ENCODE measurements at regions not wholly inside any gene's neighbourhood (a gene's known extent, or its start where the extent isn't known, plus 50 kb on each side); places are given as distances from the start of the nearest gene placed in this dataset.

DNA sequence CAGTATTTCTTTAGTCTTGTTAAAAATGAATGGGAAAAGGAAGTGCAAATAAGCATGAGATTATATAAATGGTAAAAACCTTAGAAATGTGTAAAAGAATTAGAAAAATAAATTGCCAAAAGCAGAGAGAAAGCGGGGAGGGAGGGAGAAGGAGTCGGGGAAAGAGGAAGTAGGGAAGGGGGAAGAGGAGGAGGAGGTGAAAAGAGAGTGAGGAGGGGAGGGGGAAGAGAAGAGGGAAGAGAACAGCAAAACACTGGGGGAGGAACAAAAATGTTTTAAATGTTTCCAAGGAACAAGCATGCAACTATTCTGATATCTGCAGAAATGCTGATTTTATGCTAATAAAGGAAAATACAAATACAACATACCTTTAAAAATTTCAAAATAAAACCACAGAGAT is 317.5 kb downstream of the PIK3R1 start:
- TF ChIP-seq, protein P1, sequence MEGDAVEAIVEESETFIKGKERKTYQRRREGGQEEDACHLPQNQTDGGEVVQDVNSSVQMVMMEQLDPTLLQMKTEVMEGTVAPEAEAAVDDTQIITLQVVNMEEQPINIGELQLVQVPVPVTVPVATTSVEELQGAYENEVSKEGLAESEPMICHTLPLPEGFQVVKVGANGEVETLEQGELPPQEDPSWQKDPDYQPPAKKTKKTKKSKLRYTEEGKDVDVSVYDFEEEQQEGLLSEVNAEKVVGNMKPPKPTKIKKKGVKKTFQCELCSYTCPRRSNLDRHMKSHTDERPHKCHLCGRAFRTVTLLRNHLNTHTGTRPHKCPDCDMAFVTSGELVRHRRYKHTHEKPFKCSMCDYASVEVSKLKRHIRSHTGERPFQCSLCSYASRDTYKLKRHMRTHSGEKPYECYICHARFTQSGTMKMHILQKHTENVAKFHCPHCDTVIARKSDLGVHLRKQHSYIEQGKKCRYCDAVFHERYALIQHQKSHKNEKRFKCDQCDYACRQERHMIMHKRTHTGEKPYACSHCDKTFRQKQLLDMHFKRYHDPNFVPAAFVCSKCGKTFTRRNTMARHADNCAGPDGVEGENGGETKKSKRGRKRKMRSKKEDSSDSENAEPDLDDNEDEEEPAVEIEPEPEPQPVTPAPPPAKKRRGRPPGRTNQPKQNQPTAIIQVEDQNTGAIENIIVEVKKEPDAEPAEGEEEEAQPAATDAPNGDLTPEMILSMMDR (IDR thresholded peaks at IDR 0.05), result no peak

DNA sequence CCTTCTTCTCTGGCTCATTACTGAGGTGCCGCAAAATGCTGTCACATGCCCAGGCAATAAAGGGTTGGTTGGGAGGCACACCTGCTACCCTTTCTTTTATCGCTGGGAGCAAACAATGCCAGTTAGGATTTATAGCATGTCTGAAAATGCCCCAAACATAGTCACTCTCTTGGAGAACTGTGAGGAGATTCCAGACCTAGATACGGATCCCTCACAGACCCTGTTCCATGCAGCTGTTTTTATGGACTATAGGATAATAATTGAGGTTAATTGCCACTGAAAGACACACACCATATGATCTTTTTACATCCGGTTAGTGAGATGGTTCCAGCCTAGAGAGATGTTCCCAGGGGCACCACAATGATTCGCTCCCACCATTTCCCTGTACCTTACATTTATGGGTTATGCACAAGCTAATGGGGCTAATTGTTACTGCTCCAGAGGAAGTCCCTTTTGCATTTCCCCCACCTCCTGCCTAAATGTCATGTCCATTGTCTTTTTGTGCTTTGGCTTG is 318.1 kb downstream of the PIK3R1 start:
- TF ChIP-seq, protein P1 (IDR thresholded peaks at IDR 0.05), result no peak

DNA sequence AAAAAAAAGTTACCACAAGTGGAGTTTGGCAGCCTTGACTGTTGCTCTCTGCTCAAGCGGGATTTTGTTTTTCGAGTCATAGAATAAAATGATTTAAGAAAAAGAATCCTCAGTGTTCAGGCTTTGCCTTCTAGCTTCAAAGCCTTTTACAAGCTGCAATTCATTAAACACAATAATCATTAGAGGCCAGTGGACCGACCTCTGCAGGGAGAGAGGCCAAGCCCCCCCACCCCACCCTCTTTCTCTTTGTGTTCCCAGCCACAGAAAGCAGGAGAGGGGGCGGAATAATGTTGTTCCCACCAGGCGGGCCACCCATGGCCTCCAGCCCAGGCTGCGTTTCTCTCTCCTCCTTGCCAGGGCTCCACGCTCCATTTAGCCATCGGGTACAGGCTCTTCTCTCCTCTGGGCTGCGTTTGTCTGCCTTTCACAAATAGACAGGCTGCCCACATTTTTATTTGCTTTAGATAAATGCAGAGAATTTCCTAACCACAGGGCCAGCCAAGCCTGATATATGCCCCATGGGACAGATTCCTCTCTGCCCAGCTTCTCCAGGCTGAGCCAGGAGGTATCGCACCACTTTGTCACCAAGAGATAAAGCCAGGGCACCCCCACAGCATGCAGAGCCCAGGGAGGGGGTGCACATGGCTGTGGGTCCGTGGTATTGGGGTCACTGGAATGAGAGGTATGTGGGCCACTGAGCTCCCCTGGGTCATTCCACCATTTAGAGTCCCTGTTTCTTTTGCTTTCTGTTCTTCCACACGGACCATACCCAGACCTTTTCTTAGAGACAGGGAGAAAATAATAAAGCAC is 318.8 kb downstream of the PIK3R1 start:
- TF ChIP-seq, protein P1 (IDR thresholded peaks at IDR 0.05), result no peak

DNA sequence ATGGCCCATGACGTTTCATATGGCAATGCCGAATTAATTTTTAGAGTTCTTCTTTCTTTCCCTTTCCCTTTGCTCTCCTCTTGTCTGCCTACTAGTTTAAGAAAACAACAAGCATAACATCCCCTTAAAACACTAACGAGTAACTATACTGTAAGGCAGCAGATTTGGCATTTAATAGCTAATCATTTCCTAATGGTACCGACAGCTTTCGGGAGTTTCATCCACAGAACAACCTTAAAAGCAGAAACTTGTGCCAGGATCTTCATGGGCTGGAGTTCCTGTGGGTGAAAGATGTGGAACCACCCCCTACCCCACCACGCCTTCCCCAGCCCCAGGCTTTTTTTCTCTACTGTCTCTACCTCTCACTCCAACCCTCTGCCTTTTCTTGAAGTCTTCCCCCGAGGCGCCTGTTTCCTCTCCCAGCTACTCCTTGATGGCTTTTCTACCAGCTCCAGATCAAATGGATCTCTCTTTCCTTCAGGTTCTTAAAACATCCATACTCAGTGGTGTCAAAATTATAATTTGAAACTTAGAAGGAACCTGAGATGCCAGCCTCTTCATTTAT is 319.5 kb downstream of the PIK3R1 start:
- TF ChIP-seq, protein P1 (IDR thresholded peaks at IDR 0.05), result no peak

DNA sequence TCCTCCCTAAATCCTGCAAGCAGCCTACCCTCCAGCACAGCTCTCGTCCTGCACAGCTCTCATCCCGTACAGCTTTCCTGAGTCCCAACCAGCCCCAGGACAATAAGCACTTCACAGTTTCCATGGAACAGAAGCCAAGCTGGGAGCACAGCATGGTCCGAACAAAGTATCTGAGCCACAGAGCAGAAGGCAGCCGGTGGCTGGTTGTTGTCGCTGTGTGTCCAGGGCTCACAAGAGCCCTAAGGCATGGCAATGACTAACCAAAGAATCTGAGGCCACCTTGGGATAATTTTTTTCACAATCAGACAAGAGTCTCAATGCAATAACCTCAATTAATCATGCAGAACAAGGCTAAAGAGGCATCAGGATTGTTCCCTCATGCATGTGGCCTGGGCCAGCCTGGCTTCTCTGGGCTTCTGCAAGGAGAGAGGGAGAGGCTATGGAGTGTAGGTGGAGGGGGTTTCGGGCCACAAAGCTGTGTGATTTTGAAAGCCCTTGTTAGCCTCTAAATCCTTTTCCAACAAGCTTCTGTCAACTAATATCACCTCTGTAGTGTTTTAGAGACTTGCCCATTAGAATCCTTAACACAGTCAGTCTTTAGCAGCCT is 323.4 kb downstream of the PIK3R1 start:
- TF ChIP-seq, protein P1 (IDR thresholded peaks at IDR 0.05), result no peak

DNA sequence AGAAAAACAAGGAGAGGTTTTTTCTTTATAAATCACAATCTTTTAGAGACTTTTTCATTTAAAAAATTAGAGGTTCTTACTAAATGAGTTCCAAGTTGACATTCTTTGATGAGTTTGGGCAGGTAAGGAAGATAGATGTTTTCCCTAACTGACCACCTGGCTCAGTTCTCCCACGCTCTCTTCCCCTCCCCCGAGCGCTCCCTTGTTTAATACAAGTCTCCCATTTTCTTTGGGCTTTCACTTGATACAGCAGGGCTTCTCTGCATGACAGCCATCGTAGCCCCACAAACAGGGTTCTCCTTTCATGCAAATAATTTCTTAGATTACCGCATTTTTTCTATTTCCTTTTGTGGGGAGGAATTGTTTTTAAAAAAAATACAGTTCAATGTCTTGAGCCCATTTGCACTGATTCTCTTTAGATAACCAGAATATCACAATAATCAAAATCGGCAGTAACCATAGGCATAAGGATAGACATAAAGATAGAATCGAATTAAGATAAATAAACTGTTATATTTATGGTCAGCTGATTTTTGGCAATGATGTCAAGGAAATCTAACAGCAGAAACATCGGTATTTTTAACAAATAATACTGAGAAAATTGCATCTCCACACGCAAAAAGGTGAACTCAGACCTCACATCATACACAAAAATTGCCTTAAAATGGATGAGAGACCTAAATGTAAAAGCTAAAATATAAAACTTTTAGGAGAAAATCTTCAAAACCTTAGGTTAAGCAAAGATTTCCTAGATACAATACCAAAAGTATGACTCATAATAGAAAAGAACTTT is 325.4 kb downstream of the PIK3R1 start:
- TF ChIP-seq, protein P1 (IDR thresholded peaks at IDR 0.05), result no peak

DNA sequence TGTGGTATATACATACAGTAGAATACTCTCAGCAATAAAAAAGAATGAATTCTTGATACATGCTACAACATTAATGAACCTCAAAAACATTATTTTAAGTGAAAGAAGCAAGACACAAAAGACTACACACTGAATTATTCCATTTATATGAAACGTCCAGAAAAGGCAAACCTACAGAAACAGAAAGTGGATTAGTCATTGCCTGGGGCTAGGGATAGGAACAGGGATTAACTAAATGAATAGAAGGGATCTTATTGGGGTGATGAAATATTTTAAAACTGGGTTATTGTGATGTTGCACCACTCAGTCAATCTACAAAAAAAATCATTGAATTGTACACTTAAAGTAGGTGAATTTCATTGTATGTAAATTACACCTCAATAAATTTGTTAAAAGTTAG is 326.7 kb downstream of the PIK3R1 start:
- TF ChIP-seq, protein P1 (IDR thresholded peaks at IDR 0.05), result no peak
